Fibroblast of lung (primary cell): ENCODE measurements at regions not wholly inside any gene's neighbourhood (a gene's known extent, or its start where the extent isn't known, plus 50 kb on each side); places are given as distances from the start of the nearest gene placed in this dataset.

ENCODE experiments used
- DNase-seq, 2 donors: peaks; one replicate each; pipeline versions ENCODE4 v3.0.0 to v3.0.0-alpha.2; 2010; ENCODE audit warnings: low read depth in 2 of 2
- H2AFZ ChIP-seq: 2 replicates; pipeline ENCODE4 v1.5.1; 2012; ENCODE audit warnings: low read length, control low read depth, inconsistent platforms
- H3K27ac ChIP-seq: 2 replicates; pipeline ENCODE4 v1.5.1; 2011; ENCODE audit warnings: low read length, control low read depth; ENCODE audit not compliant: insufficient read depth
- H3K27me3 ChIP-seq: 2 replicates; pipeline ENCODE4 v1.5.1; 2011; ENCODE audit warnings: mild to moderate bottlenecking, low read length; ENCODE audit not compliant: control insufficient read depth, insufficient read depth
- H3K36me3 ChIP-seq: 2 replicates; pipeline ENCODE4 v1.5.1; 2011; ENCODE audit warnings: low read length; ENCODE audit not compliant: control insufficient read depth, insufficient read depth
- H3K4me1 ChIP-seq: 2 replicates; pipeline ENCODE4 v1.5.1; 2011; ENCODE audit warnings: low read length; ENCODE audit not compliant: control insufficient read depth, insufficient read depth; ENCODE audit errors: extremely low read depth
- H3K4me2 ChIP-seq: 2 replicates; pipeline ENCODE4 v1.5.1; 2011; ENCODE audit warnings: low read length, control low read depth; ENCODE audit not compliant: insufficient read depth; ENCODE audit errors: extremely low read depth
- H3K4me3 ChIP-seq, 4 experiments: fragments of 200-600 bp in 1 of 4; sonication (generic) in 1 of 4; replicated peaks in 1 of 4; 2 replicates each; pipeline ENCODE4 v1.5.1; 2011 to 2016; ENCODE audit warnings: low read length in 4 of 4, low read depth in 3 of 4, mild to moderate bottlenecking in 3 of 4, control low read depth in 2 of 4, inconsistent platforms in 1 of 4, mixed read lengths in 1 of 4; ENCODE audit not compliant: insufficient read depth in 1 of 4; ENCODE audit errors: control extremely low read depth in 1 of 4
- H3K79me2 ChIP-seq: 2 replicates; pipeline ENCODE4 v1.5.1; 2012; ENCODE audit warnings: mild to moderate bottlenecking, low read length, inconsistent platforms; ENCODE audit not compliant: control insufficient read depth, insufficient read depth
- H3K9ac ChIP-seq: 2 replicates; pipeline ENCODE4 v1.5.1; 2011; ENCODE audit warnings: mild to moderate bottlenecking, low read length, control low read depth; ENCODE audit not compliant: insufficient read depth
- H3K9me3 ChIP-seq: 2 replicates; pipeline ENCODE4 v1.5.1; 2012; ENCODE audit warnings: low read depth, low read length; ENCODE audit not compliant: control insufficient read depth, insufficient read depth
- H4K20me1 ChIP-seq: 2 replicates; pipeline ENCODE4 v1.5.1; 2011; ENCODE audit warnings: low read length; ENCODE audit not compliant: control insufficient read depth, insufficient read depth; ENCODE audit errors: extremely low read depth
- CTCF ChIP-seq, 2 donors: IDR thresholded peaks in 1 of 2; conservative IDR thresholded peaks in 1 of 2; 1 replicate in 1 of 2; 2 replicates in 1 of 2; pipeline ENCODE4 v1.5.1; 2011 to 2012; ENCODE audit warnings: low read length in 2 of 2, control low read depth in 1 of 2, inconsistent platforms in 1 of 2, low read depth in 1 of 2, mild to moderate bottlenecking in 1 of 2
- EZH2 ChIP-seq: IDR thresholded peaks from 2 replicates; pipeline ENCODE4 v1.5.1; 2012; ENCODE audit warnings: low read length, control low read depth, mild to moderate bottlenecking; ENCODE audit errors: missing control alignments

DNA sequence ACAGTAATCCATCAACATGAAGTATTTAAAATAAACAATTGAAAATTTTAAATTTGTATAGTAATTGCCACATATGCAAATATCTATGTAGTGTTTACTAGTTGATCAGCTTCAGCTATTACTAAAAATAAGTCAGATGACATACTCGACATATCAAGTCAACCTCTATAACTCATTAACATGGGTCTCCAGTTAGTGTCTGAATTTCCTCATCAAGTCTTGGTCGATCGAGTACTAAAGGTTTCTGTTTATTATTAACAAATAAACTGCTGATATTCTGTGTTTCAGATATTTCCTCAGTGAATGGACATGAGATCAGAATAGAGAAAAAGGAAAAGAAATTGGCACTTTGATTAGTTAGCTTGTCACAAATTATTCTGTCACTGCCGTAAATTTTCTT is 266.5 kb upstream of the ITGA1 start:
- no peak overlapping the region for H3K4me3 ChIP-seq
- TF ChIP-seq CTCF (conservative IDR thresholded peaks at IDR 0.05 in 1 of 2, IDR thresholded peaks at IDR 0.05 in 1 of 2; ENCODE audit: low read depth in 1 of 2, low read length in 2 of 2) (no peak), EZH2 (no peak)

DNA sequence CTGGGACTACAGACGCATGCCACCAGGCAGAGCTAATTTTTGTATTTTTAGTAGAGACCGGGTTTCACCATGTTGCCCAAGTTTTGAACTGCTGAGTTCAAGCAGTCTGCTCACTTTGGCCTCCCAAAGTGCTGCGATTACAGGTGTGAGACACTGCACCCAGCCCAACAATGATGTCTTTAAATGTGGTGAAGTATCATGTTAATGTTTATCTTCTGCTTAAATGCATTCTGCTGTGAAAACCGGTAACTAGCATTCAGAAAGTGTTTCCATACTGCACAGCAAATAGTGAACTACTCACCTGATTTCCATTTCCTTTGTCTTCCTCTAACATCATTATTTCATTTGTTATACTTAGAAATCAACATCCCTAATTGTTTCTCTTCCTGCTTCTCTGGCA is 264.0 kb upstream of the ITGA1 start:
- Histone ChIP-seq H3K9ac (no peak overlapping the region), H3K4me3 (no peak overlapping the region), H4K20me1 (no peaks in the 10 kb centered on the region), H3K27ac (no peak overlapping the region), H3K4me2 (no peak overlapping the region), H3K4me1 (no peaks in the 10 kb centered on the region), H2AFZ (no peak overlapping the region), H3K27me3 (no peaks in the 10 kb centered on the region), H3K9me3 (no peaks in the 10 kb centered on the region), H3K79me2 (no peaks in the 10 kb centered on the region), H3K36me3 (no peaks in the 10 kb centered on the region)
- TF ChIP-seq CTCF (conservative IDR thresholded peaks at IDR 0.05 in 1 of 2, IDR thresholded peaks at IDR 0.05 in 1 of 2; ENCODE audit: low read depth in 1 of 2, low read length in 2 of 2) (no peak), EZH2 (no peak)
- no peak for DNase-seq

More for the DNA sequence above, 266.5 kb upstream of the ITGA1 start:
- Histone ChIP-seq H3K4me1 (no peaks in the 10 kb centered on the region), H3K9me3 (no peaks in the 10 kb centered on the region), H2AFZ (no peak overlapping the region), H3K79me2 (no peaks in the 10 kb centered on the region), H3K27ac (no peak overlapping the region), H4K20me1 (no peaks in the 10 kb centered on the region), H3K4me2 (no peak overlapping the region), H3K27me3 (no peaks in the 10 kb centered on the region), H3K36me3 (no peaks in the 10 kb centered on the region), H3K9ac (no peak overlapping the region)
- DNase-seq = no peak

DNA sequence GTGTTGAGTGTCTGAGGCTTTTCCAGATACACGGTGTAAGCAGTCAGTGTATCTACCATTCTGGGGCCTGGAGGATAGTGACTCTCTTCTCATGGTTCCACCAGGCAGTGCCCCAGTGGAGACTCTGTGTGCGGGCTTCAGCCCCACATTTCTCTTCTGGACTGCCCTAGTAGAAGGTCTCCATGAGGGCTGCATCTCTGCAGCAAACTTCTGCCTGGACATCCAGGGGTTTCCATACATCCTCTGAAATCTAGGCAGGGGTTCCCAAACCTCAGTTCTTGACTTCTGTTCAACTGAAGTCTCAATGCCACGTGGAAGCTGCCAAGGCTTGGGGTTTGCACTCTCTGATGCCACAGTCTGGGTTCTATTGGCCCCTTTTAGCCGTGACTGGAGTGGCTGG is 256.6 kb upstream of the ITGA1 start:
- no peak overlapping the region for H3K4me2 ChIP-seq
- no peaks in the 10 kb centered on the region for H3K79me2 ChIP-seq
- DNase-seq = no peak
- no peak for TF ChIP-seq EZH2
- TF ChIP-seq CTCF (conservative IDR thresholded peaks at IDR 0.05 in 1 of 2, IDR thresholded peaks at IDR 0.05 in 1 of 2; ENCODE audit: low read depth in 1 of 2, low read length in 2 of 2) = no peak
- no peaks in the 10 kb centered on the region for H3K27me3 ChIP-seq
- no peaks in the 10 kb centered on the region for H3K36me3 ChIP-seq
- no peak overlapping the region for H3K9ac ChIP-seq
- no peak overlapping the region for H3K27ac ChIP-seq
- no peak overlapping the region for H2AFZ ChIP-seq
- no peaks in the 10 kb centered on the region for H3K9me3 ChIP-seq
- no peaks in the 10 kb centered on the region for H4K20me1 ChIP-seq
- H3K4me1 ChIP-seq = no peaks in the 10 kb centered on the region
- no peak overlapping the region for H3K4me3 ChIP-seq
